ENCODE measurements at regions not wholly inside any gene's neighbourhood (a gene's known extent, or its start where the extent isn't known, plus 50 kb on each side); places are given as distances from the start of the nearest gene placed in this dataset.

DNA sequence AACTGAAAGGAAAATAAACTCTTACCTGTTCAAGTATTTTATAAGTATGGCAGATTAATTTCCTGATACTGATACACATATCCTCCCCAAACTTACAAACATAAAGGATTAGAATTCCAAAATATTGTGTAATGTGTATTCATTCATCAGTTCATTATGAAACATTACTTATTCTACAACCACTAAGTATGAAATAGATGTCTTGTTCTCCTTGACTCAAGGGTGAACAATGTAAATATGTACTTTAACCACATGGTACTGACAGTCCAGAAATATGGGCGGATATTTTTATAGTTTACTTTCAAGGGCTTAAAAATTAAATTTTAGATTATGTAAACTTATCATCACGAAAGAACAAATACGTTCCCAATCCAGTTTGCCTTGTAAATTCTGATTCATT is 334.0 kb downstream of the LIG4 start:
- no peak for DNase-seq (ENCODE audit: low spot score, unreplicated experiment)
- no peaks in the 10 kb centered on the region for H3K27me3 Mint-ChIP-seq
- no peaks in the 10 kb centered on the region for H3K36me3 Mint-ChIP-seq (ENCODE audit: insufficient read depth)
- no peaks in the 10 kb centered on the region for H3K4me1 Mint-ChIP-seq (ENCODE audit: low read depth)
- H3K4me3 Mint-ChIP-seq (ENCODE audit: low read depth): no peak overlapping the region
- TF ChIP-seq, protein P1, sequence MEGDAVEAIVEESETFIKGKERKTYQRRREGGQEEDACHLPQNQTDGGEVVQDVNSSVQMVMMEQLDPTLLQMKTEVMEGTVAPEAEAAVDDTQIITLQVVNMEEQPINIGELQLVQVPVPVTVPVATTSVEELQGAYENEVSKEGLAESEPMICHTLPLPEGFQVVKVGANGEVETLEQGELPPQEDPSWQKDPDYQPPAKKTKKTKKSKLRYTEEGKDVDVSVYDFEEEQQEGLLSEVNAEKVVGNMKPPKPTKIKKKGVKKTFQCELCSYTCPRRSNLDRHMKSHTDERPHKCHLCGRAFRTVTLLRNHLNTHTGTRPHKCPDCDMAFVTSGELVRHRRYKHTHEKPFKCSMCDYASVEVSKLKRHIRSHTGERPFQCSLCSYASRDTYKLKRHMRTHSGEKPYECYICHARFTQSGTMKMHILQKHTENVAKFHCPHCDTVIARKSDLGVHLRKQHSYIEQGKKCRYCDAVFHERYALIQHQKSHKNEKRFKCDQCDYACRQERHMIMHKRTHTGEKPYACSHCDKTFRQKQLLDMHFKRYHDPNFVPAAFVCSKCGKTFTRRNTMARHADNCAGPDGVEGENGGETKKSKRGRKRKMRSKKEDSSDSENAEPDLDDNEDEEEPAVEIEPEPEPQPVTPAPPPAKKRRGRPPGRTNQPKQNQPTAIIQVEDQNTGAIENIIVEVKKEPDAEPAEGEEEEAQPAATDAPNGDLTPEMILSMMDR (IDR thresholded peaks at IDR 0.05; ENCODE audit: unreplicated experiment): no peak
- no peak overlapping the region for H3K27ac Mint-ChIP-seq
- H3K9me3 Mint-ChIP-seq (ENCODE audit: low read depth): peaks cover 18% of the 10 kb centered on the region

DNA sequence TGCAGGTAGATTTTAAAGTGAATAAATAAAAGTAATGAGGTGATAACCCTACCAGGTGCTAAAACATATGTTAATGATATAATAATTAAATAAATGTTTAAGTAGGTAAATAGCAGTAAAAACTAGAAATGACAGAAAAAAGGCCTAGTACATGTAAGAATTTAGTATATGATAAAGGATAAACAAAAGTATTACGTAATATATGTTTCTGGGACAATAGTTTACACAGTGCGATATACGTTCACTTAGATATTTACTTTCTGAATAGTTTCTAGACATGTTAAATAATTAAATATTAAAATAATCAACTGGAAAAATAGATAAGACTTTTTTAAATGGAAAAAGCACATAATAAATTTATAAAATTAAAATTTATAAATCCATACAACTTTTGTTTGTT is 340.9 kb downstream of the LIG4 start:
- no peak overlapping the region for H3K4me3 Mint-ChIP-seq (ENCODE audit: low read depth)
- H3K27me3 Mint-ChIP-seq: peaks cover 13% of the 10 kb centered on the region
- no peak overlapping the region for H3K27ac Mint-ChIP-seq
- H3K9me3 Mint-ChIP-seq (ENCODE audit: low read depth): peaks cover 2% of the 10 kb centered on the region
- no peaks in the 10 kb centered on the region for H3K4me1 Mint-ChIP-seq (ENCODE audit: low read depth)
- no peaks in the 10 kb centered on the region for H3K36me3 Mint-ChIP-seq (ENCODE audit: insufficient read depth)
- no peak for DNase-seq (ENCODE audit: low spot score, unreplicated experiment)
- TF ChIP-seq, protein P1 (IDR thresholded peaks at IDR 0.05; ENCODE audit: unreplicated experiment): no peak

- TF ChIP-seq, protein P1 (IDR thresholded peaks at IDR 0.05; ENCODE audit: unreplicated experiment): no peak
- DNase-seq (ENCODE audit: low spot score, unreplicated experiment): no peak
- Mint-ChIP-seq H3K36me3 (ENCODE audit: insufficient read depth) (no peaks in the 10 kb centered on the region), H3K4me3 (ENCODE audit: low read depth) (no peak overlapping the region), H3K9me3 (ENCODE audit: low read depth) (no peaks in the 10 kb centered on the region), H3K4me1 (ENCODE audit: low read depth) (no peaks in the 10 kb centered on the region), H3K27ac (no peak overlapping the region), H3K27me3 (peaks cover 18% of the 10 kb centered on the region)
Observed at GRCh38 chr13:107873926-107874325, 341.4 kb downstream of the LIG4 start.

- TF ChIP-seq, protein P1 (IDR thresholded peaks at IDR 0.05; ENCODE audit: unreplicated experiment): no peak
- Mint-ChIP-seq H3K4me3 (ENCODE audit: low read depth) (no peak overlapping the region), H3K36me3 (ENCODE audit: insufficient read depth) (no peaks in the 10 kb centered on the region), H3K4me1 (ENCODE audit: low read depth) (peaks cover 4% of the 10 kb centered on the region), H3K27me3 (peaks cover 36% of the 10 kb centered on the region), H3K27ac (no peak overlapping the region), H3K9me3 (ENCODE audit: low read depth) (no peaks in the 10 kb centered on the region)
- no peak for DNase-seq (ENCODE audit: low spot score, unreplicated experiment)
Observed at GRCh38 chr13:107870400-107870799, 344.9 kb downstream of the LIG4 start.

GRCh38 chr13:107867701-107868661 is 347.4 kb downstream of the LIG4 start:
- no peaks in the 10 kb centered on the region for H3K36me3 Mint-ChIP-seq (ENCODE audit: insufficient read depth)
- H3K9me3 Mint-ChIP-seq (ENCODE audit: low read depth): no peaks in the 10 kb centered on the region
- peak overlapping the region; percentile 86 for H3K27ac Mint-ChIP-seq
- peaks cover 6% of the 10 kb centered on the region for H3K4me1 Mint-ChIP-seq (ENCODE audit: low read depth)
- H3K4me3 Mint-ChIP-seq (ENCODE audit: low read depth): peak overlapping the region; percentile 92
- TF ChIP-seq, protein P1 (IDR thresholded peaks at IDR 0.05; ENCODE audit: unreplicated experiment): peak; percentile 69
- peaks cover 47% of the 10 kb centered on the region for H3K27me3 Mint-ChIP-seq
- peak; percentile 49 for DNase-seq (ENCODE audit: low spot score, unreplicated experiment)

All from progenitor cell of endocrine pancreas (in vitro differentiated cells).